ENCODE measurements at regions not wholly inside any gene's neighbourhood (a gene's known extent, or its start where the extent isn't known, plus 50 kb on each side); places are given as distances from the start of the nearest gene placed in this dataset.

GRCh38 chr16:65771707-65772106 lies 594.8 kb upstream of the CDH5 start:
- TF ChIP-seq CTCF (IDR thresholded peaks at IDR 0.05) (no peak), EP300 (IDR thresholded peaks at IDR 0.05) (no peak), POLR2A (IDR thresholded peaks at IDR 0.05; ENCODE audit: low read depth) (no peak)
